ENCODE measurements at regions not wholly inside any gene's neighbourhood (a gene's known extent, or its start where the extent isn't known, plus 50 kb on each side); places are given as distances from the start of the nearest gene placed in this dataset.

DNA sequence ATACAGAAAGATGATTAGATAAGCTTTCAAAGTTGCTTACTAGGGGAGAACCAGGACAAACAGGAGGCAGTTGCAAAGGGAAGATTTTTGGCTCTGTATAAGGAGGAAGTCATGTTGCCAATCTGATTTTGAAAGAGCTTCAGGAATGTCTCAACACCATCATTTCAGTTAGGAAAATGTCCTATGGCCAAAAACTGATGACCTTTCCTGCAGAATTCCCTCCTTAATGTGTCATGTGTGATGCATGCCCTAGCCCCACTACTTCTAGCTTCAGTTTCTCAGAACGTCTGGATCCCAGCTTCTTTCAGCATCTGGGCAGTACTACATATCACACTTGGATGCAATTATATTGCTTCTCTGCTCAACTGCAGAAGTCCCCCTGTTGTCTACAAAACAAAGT lies 211.5 kb upstream of the NREP start:
- Histone ChIP-seq H3K27ac (no peak overlapping the region), H3K4me3 (no peak overlapping the region), H3K4me1 (no peaks in the 10 kb centered on the region), H3K36me3 (no peaks in the 10 kb centered on the region), H3K27me3 (no peaks in the 10 kb centered on the region), H3K9me3 (no peaks in the 10 kb centered on the region)
- no peak for DNase-seq (ENCODE audit: low spot score in 2 of 2)
- TF ChIP-seq, protein P1, sequence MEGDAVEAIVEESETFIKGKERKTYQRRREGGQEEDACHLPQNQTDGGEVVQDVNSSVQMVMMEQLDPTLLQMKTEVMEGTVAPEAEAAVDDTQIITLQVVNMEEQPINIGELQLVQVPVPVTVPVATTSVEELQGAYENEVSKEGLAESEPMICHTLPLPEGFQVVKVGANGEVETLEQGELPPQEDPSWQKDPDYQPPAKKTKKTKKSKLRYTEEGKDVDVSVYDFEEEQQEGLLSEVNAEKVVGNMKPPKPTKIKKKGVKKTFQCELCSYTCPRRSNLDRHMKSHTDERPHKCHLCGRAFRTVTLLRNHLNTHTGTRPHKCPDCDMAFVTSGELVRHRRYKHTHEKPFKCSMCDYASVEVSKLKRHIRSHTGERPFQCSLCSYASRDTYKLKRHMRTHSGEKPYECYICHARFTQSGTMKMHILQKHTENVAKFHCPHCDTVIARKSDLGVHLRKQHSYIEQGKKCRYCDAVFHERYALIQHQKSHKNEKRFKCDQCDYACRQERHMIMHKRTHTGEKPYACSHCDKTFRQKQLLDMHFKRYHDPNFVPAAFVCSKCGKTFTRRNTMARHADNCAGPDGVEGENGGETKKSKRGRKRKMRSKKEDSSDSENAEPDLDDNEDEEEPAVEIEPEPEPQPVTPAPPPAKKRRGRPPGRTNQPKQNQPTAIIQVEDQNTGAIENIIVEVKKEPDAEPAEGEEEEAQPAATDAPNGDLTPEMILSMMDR (IDR thresholded peaks at IDR 0.05) = no peak
- intact Hi-C loops (cut with DNase I) = no loop called here

GRCh38 chr5:111967463-111967862 lies 210.5 kb upstream of the NREP start:
- DNase-seq (ENCODE audit: low spot score in 2 of 2) = no peak
- no peaks in the 10 kb centered on the region for H3K36me3 ChIP-seq
- intact Hi-C loops (cut with DNase I) = no loop called here
- TF ChIP-seq, protein P1 (IDR thresholded peaks at IDR 0.05) = no peak
- H3K4me3 ChIP-seq = no peak overlapping the region
- no peaks in the 10 kb centered on the region for H3K27me3 ChIP-seq
- no peak overlapping the region for H3K27ac ChIP-seq
- H3K4me1 ChIP-seq = no peaks in the 10 kb centered on the region
- H3K9me3 ChIP-seq = no peaks in the 10 kb centered on the region

DNA sequence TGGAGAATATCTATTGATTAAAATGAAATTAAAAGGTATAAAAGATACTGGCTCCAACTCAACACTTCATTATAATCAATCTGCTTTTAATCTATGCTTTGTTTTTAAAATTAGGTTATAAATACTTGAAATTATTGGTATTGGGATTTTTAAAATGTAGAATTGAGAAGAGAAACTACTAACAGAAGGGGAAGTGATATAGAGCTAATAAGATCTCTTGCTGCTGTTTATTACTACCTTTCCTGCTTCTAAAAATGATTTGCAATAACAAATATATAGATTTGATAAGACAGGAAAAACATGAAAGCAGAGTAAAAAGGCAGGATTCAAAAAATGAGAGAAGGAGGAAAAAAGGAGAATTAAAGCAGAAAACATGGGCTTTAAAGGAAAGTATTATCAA lies 209.3 kb upstream of the NREP start:
- no peak overlapping the region for H3K27ac ChIP-seq
- TF ChIP-seq, protein P1 (IDR thresholded peaks at IDR 0.05) = no peak
- H3K36me3 ChIP-seq = no peaks in the 10 kb centered on the region
- H3K4me1 ChIP-seq = no peaks in the 10 kb centered on the region
- intact Hi-C loops (cut with DNase I) = no loop called here
- no peaks in the 10 kb centered on the region for H3K27me3 ChIP-seq
- H3K9me3 ChIP-seq = no peaks in the 10 kb centered on the region
- DNase-seq (ENCODE audit: low spot score in 2 of 2) = no peak
- H3K4me3 ChIP-seq = no peak overlapping the region

- intact Hi-C loops (cut with DNase I) = no loop called here
- DNase-seq (ENCODE audit: low spot score in 2 of 2) = no peak
- Histone ChIP-seq H3K27ac (no peak overlapping the region), H3K27me3 (no peaks in the 10 kb centered on the region), H3K4me1 (peaks cover 0 to 5% of the 10 kb centered on the region in 2 donors), H3K4me3 (no peak overlapping the region), H3K36me3 (no peaks in the 10 kb centered on the region), H3K9me3 (no peaks in the 10 kb centered on the region)
- TF ChIP-seq, protein P1 (IDR thresholded peaks at IDR 0.05) = no peak
Measured at GRCh38 chr5:111963555-111963954, 206.6 kb upstream of the NREP start.

DNA sequence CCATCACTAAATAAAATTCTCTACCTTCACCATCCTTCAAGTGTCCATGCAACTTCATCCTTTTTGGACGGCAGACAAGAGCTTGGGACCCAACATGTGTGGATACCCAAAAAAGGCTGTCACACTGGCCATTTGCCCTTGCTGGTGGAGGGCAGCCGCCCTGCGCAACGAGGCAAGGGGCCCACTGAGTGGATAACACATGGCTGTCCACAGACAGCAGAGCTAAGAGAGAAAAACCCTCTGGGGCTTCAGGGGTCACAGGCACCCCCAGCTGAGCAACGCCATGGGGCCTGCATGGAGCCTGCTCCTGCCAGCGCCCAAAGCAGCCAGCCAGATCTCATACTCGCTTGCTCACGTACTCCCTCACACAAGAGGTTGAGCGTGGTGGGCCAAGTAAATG lies 205.9 kb upstream of the NREP start:
- Histone ChIP-seq H3K4me3 (no peak overlapping the region), H3K9me3 (no peaks in the 10 kb centered on the region), H3K27me3 (no peaks in the 10 kb centered on the region), H3K36me3 (no peaks in the 10 kb centered on the region), H3K27ac (no peak overlapping the region), H3K4me1 (peaks cover 0 to 5% of the 10 kb centered on the region in 2 donors)
- intact Hi-C loops (cut with DNase I) = no loop called here
- TF ChIP-seq, protein P1 (IDR thresholded peaks at IDR 0.05) = no peak
- no peak for DNase-seq (ENCODE audit: low spot score in 2 of 2)

DNA sequence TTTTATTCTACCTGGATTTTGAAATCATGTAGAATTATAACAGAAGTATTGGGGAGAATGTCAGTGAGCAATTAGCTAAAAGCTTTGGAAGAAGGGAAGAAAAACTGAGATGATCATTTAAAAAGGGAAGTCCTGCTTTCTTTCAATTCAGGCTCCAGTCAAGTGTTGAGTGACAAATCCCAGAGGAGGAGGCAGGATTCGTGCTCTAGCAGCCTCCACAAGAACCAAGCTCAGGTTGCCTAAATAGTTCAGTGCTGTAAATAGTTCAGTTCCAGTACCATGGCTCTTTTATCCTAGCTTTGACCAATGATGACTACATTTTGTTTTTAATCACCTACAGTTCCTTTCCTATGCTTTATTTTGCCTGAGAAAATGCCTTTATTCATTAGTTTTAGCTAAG lies 204.9 kb upstream of the NREP start:
- intact Hi-C loops (cut with DNase I) = no loop called here
- TF ChIP-seq, protein P1 (IDR thresholded peaks at IDR 0.05) = no peak
- Histone ChIP-seq H3K36me3 (no peaks in the 10 kb centered on the region), H3K27ac (no peak overlapping the region), H3K27me3 (no peaks in the 10 kb centered on the region), H3K4me1 (peaks cover 0 to 5% of the 10 kb centered on the region in 2 donors), H3K9me3 (no peaks in the 10 kb centered on the region), H3K4me3 (no peak overlapping the region)
- DNase-seq (ENCODE audit: low spot score in 2 of 2) = no peak

Measured in ascending aorta (tissue), 2 donors.